ENCODE measurements at regions not wholly inside any gene's neighbourhood (a gene's known extent, or its start where the extent isn't known, plus 50 kb on each side); places are given as distances from the start of the nearest gene placed in this dataset.
A peak's percentile ranks its signal among the peaks of the same experiment; 100 is the strongest.

GRCh38 chr12:66043035-66043434 is 87.5 kb downstream of the LLPH start:
- no peak for DNase-seq

GRCh38 chr12:66041651-66042363 is 88.7 kb downstream of the LLPH start:
- no peak for DNase-seq

GRCh38 chr12:66036317-66036716 is 94.2 kb downstream of the LLPH start:
- peak; percentile 10 for DNase-seq

- peak; percentile 78 for DNase-seq
These were observed 95.1 kb downstream of the LLPH start for GRCh38 chr12:66035288-66035966.

- no peak for DNase-seq
These were observed 97.4 kb downstream of the LLPH start for GRCh38 chr12:66033151-66033550.

- DNase-seq = no peak
These were observed 97.8 kb downstream of the LLPH start for GRCh38 chr12:66032739-66033138.

- DNase-seq = no peak
These were observed 100.3 kb downstream of the LLPH start for GRCh38 chr12:66030217-66030781.

GRCh38 chr12:66028390-66028789 is 102.2 kb downstream of the LLPH start:
- DNase-seq = no peak

GRCh38 chr12:66025477-66025876 is 105.1 kb downstream of the LLPH start:
- peak; percentile 29 for DNase-seq

GRCh38 chr12:66024949-66025348 is 105.6 kb downstream of the LLPH start:
- DNase-seq = no peak

- DNase-seq = no peak
These were observed 110.1 kb downstream of the LLPH start for GRCh38 chr12:66020481-66020880.

- no peak for DNase-seq
These were observed 112.8 kb downstream of the LLPH start for GRCh38 chr12:66017736-66018135.

Data from DMS53 (cell line).